ENCODE measurements at regions not wholly inside any gene's neighbourhood (a gene's known extent, or its start where the extent isn't known, plus 50 kb on each side); places are given as distances from the start of the nearest gene placed in this dataset.

DNA sequence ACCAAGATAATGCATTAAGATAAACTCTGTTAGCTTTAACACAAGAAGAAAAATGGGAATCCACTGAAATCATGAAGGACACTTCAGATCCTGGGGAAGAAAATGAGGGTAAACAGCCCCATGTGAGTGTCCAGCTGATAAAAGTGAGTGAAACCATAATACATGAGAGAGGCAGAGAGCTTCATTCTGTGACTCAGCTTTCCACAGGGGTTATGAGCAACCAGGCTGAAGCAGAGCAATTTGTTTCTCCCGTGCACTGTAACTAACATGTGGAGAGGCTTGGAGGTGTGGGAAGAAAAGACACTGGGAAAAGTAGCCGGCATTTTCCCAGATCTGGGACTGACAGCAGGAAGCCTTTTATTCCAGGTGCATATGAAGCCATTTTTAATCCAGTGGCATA lies 971.7 kb downstream of the ANKRD7 start:
- TF ChIP-seq YY1 (IDR thresholded peaks at IDR 0.05; ENCODE audit: low read depth, low read length) = no peak
- TF ChIP-seq WRNIP1 (IDR thresholded peaks at IDR 0.05; ENCODE audit: borderline replicate concordance, low read depth, low read length) = no peak
- no peak for TF ChIP-seq IRF4 (IDR thresholded peaks at IDR 0.05; ENCODE audit: low read depth, low read length)
- TF ChIP-seq, protein P1, sequence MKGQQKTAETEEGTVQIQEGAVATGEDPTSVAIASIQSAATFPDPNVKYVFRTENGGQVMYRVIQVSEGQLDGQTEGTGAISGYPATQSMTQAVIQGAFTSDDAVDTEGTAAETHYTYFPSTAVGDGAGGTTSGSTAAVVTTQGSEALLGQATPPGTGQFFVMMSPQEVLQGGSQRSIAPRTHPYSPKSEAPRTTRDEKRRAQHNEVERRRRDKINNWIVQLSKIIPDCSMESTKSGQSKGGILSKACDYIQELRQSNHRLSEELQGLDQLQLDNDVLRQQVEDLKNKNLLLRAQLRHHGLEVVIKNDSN (IDR thresholded peaks at IDR 0.05; ENCODE audit: borderline replicate concordance, extremely low read length, insufficient read depth, low read depth, low read length) = no peak
- TF ChIP-seq ZNF24 (IDR thresholded peaks at IDR 0.05) = no peak
- TF ChIP-seq, protein P2, sequence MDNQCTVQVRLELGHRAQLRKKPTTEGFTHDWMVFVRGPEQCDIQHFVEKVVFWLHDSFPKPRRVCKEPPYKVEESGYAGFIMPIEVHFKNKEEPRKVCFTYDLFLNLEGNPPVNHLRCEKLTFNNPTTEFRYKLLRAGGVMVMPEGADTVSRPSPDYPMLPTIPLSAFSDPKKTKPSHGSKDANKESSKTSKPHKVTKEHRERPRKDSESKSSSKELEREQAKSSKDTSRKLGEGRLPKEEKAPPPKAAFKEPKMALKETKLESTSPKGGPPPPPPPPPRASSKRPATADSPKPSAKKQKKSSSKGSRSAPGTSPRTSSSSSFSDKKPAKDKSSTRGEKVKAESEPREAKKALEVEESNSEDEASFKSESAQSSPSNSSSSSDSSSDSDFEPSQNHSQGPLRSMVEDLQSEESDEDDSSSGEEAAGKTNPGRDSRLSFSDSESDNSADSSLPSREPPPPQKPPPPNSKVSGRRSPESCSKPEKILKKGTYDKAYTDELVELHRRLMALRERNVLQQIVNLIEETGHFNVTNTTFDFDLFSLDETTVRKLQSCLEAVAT (IDR thresholded peaks at IDR 0.05) = no peak
- TF ChIP-seq, protein P3, sequence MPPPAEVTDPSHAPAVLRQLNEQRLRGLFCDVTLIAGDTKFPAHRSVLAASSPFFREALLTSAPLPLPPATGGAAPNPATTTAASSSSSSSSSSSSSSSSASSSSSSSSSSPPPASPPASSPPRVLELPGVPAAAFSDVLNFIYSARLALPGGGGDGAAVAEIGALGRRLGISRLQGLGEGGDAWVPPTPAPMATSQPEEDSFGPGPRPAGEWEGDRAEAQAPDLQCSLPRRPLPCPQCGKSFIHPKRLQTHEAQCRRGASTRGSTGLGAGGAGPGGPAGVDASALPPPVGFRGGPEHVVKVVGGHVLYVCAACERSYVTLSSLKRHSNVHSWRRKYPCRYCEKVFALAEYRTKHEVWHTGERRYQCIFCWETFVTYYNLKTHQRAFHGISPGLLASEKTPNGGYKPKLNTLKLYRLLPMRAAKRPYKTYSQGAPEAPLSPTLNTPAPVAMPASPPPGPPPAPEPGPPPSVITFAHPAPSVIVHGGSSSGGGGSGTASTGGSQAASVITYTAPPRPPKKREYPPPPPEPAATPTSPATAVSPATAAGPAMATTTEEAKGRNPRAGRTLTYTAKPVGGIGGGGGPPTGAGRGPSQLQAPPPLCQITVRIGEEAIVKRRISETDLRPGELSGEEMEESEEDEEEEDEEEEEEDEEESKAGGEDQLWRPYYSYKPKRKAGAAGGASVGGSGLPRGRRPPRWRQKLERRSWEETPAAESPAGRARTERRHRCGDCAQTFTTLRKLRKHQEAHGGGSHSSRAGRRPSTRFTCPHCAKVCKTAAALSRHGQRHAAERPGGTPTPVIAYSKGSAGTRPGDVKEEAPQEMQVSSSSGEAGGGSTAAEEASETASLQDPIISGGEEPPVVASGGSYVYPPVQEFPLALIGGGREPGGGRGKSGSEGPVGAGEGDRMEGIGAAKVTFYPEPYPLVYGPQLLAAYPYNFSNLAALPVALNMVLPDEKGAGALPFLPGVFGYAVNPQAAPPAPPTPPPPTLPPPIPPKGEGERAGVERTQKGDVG (CRISPR knock-in tag; IDR thresholded peaks at IDR 0.05) = no peak
- no peak for TF ChIP-seq HDGF (IDR thresholded peaks at IDR 0.05)
- TF ChIP-seq, protein P4, sequence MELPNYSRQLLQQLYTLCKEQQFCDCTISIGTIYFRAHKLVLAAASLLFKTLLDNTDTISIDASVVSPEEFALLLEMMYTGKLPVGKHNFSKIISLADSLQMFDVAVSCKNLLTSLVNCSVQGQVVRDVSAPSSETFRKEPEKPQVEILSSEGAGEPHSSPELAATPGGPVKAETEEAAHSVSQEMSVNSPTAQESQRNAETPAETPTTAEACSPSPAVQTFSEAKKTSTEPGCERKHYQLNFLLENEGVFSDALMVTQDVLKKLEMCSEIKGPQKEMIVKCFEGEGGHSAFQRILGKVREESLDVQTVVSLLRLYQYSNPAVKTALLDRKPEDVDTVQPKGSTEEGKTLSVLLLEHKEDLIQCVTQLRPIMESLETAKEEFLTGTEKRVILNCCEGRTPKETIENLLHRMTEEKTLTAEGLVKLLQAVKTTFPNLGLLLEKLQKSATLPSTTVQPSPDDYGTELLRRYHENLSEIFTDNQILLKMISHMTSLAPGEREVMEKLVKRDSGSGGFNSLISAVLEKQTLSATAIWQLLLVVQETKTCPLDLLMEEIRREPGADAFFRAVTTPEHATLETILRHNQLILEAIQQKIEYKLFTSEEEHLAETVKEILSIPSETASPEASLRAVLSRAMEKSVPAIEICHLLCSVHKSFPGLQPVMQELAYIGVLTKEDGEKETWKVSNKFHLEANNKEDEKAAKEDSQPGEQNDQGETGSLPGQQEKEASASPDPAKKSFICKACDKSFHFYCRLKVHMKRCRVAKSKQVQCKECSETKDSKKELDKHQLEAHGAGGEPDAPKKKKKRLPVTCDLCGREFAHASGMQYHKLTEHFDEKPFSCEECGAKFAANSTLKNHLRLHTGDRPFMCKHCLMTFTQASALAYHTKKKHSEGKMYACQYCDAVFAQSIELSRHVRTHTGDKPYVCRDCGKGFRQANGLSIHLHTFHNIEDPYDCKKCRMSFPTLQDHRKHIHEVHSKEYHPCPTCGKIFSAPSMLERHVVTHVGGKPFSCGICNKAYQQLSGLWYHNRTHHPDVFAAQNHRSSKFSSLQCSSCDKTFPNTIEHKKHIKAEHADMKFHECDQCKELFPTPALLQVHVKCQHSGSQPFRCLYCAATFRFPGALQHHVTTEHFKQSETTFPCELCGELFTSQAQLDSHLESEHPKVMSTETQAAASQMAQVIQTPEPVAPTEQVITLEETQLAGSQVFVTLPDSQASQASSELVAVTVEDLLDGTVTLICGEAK (IDR thresholded peaks at IDR 0.05; ENCODE audit: borderline replicate concordance) = no peak
- TF ChIP-seq, protein P5, sequence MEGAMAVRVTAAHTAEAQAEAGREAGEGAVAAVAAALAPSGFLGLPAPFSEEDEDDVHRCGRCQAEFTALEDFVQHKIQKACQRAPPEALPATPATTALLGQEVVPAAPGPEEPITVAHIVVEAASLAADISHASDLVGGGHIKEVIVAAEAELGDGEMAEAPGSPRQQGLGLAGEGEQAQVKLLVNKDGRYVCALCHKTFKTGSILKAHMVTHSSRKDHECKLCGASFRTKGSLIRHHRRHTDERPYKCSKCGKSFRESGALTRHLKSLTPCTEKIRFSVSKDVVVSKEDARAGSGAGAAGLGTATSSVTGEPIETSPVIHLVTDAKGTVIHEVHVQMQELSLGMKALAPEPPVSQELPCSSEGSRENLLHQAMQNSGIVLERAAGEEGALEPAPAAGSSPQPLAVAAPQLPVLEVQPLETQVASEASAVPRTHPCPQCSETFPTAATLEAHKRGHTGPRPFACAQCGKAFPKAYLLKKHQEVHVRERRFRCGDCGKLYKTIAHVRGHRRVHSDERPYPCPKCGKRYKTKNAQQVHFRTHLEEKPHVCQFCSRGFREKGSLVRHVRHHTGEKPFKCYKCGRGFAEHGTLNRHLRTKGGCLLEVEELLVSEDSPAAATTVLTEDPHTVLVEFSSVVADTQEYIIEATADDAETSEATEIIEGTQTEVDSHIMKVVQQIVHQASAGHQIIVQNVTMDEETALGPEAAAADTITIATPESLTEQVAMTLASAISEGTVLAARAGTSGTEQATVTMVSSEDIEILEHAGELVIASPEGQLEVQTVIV (IDR thresholded peaks at IDR 0.05; ENCODE audit: borderline replicate concordance, partially characterized antibody) = no peak
- no peaks in the 10 kb centered on the region for H3K79me2 ChIP-seq (ENCODE audit: control insufficient read depth, insufficient read depth, low read length)
- H3K9me3 ChIP-seq (replicated peaks; ENCODE audit: control insufficient read depth, insufficient read depth, low read length) = no peaks in the 10 kb centered on the region
- CTCF ChIA-PET = interaction anchor here (0.9 to 1.6 kb wide), 4 partner anchors 13 to 463 kb away, joined by 3 to 7 read pairs (median 3); no protein-coding TSS in a partner anchor
- intact Hi-C loops (cut with micrococcal nuclease; ENCODE audit: unreplicated experiment) (no loop called here), in situ Hi-C loops (cut with MboI) (loop anchor here (25.0 kb wide), 1 partner anchor 834 kb away; no protein-coding TSS in a partner anchor)
- H3K36me3 ChIP-seq (ENCODE audit: control insufficient read depth in 2 of 2, insufficient read depth in 2 of 2, low read length in 1 of 2) = no peaks in the 10 kb centered on the region
- H3K9ac ChIP-seq (ENCODE audit: control insufficient read depth, insufficient read depth, low read length) = no peak overlapping the region
- FAIRE-seq = no peak
- POLR2A ChIA-PET = no interaction called here
- no peaks in the 10 kb centered on the region for H3K4me1 ChIP-seq (ENCODE audit: control insufficient read depth, insufficient read depth, low read length)
- H2AFZ ChIP-seq (ENCODE audit: control insufficient read depth, low read depth, low read length) = no peak overlapping the region
- RAD21 ChIA-PET (ENCODE audit: unreplicated experiment) = no interaction called here
- 41% methylated on average over 2 of the region's 2 CpGs for WGBS (ENCODE audit: insufficient coverage, insufficient replicate concordance, low lambda C conversion rate, missing lambda C conversion rate)
- H3K4me2 ChIP-seq (ENCODE audit: control insufficient read depth, insufficient read depth) = no peak overlapping the region
- DNase-seq (ENCODE audit: low read depth, low spot score) = no peak
- SMC1A ChIA-PET (ENCODE audit: uncharacterized antibody, unreplicated experiment) = interaction anchor here (0.9 kb wide), 1 partner anchor 273 kb away, joined by 5 read pairs; no protein-coding TSS in a partner anchor
- no peak for ATAC-seq
- no peak overlapping the region for H3K4me3 ChIP-seq
- no peak overlapping the region for H3K27ac ChIP-seq (ENCODE audit: control insufficient read depth, insufficient read depth)
- H4K20me1 ChIP-seq (ENCODE audit: control insufficient read depth, insufficient read depth) = no peaks in the 10 kb centered on the region
- H3K27me3 ChIP-seq (replicated peaks in 1 of 2; ENCODE audit: control insufficient read depth in 2 of 2, insufficient read depth in 2 of 2, low read length in 1 of 2) = no peaks in the 10 kb centered on the region
- no TSS peak for BruUV-seq (replicated peaks)
